ENCODE measurements at regions not wholly inside any gene's neighbourhood (a gene's known extent, or its start where the extent isn't known, plus 50 kb on each side); places are given as distances from the start of the nearest gene placed in this dataset.

DNA sequence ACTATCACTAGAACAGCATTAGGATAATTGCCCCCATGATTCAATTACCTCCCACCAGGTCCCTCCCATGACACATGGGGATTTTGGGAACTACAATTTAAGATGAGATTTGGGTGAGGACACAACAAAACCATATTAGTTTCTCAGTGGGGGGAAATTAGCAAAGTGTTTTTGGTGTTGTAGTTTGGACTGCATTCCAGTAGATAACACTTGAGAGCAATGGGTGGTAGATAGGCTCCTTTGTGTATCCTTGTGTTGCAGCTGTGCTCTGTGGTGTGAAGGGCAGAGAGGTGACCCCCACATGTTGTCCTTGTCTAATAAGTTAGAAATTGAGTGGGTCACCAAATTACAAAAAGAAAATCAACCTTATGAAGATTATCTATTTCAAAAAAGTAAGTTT lies 223.8 kb downstream of the SATB1 start:
- Histone ChIP-seq H3K27ac (no peak overlapping the region), H3K4me3 (no peak overlapping the region), H3K9me3 (peaks cover 0 to 7% (median 0%) of the 10 kb centered on the region in 3 donors), H3K36me3 (replicated peaks in 1 of 2; ENCODE audit: insufficient read depth in 1 of 2, low read depth in 2 of 2) (no peaks in the 10 kb centered on the region), H3K27me3 (no peaks in the 10 kb centered on the region), H3K4me1 (no peaks in the 10 kb centered on the region)
- DNase-seq (no peak), ATAC-seq (no peak)
- intact Hi-C loops (cut with DNase I), result no loop called here
- TF ChIP-seq POLR2A (IDR thresholded peaks at IDR 0.05), result no peak
- TF ChIP-seq, protein P1, sequence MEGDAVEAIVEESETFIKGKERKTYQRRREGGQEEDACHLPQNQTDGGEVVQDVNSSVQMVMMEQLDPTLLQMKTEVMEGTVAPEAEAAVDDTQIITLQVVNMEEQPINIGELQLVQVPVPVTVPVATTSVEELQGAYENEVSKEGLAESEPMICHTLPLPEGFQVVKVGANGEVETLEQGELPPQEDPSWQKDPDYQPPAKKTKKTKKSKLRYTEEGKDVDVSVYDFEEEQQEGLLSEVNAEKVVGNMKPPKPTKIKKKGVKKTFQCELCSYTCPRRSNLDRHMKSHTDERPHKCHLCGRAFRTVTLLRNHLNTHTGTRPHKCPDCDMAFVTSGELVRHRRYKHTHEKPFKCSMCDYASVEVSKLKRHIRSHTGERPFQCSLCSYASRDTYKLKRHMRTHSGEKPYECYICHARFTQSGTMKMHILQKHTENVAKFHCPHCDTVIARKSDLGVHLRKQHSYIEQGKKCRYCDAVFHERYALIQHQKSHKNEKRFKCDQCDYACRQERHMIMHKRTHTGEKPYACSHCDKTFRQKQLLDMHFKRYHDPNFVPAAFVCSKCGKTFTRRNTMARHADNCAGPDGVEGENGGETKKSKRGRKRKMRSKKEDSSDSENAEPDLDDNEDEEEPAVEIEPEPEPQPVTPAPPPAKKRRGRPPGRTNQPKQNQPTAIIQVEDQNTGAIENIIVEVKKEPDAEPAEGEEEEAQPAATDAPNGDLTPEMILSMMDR (IDR thresholded peaks at IDR 0.05), result no peak

DNA sequence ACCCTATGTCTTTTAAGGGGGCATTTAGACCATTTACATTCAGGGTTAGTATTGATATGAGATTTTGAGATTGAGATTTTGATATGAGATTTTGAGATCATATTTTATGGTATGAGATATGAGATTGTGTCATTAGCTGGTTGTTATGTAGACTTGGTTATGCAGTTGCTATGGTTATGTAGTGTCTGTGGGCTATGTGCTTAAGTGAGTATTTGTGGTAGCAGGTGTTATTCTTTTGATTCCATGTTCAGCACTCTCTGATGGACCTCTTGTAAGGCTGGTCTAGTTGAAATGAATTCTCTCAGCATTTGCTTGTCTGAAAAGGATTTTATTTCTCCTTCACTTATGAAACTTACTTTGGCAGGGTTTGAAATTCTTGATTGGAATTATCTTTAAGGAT lies 225.4 kb downstream of the SATB1 start:
- Histone ChIP-seq H3K4me3 (no peak overlapping the region), H3K9me3 (peaks cover 0 to 7% (median 0%) of the 10 kb centered on the region in 3 donors), H3K36me3 (replicated peaks in 1 of 2; ENCODE audit: insufficient read depth in 1 of 2, low read depth in 2 of 2) (no peaks in the 10 kb centered on the region), H3K27ac (no peak overlapping the region), H3K4me1 (no peaks in the 10 kb centered on the region), H3K27me3 (no peaks in the 10 kb centered on the region)
- no peak for DNase-seq
- intact Hi-C loops (cut with DNase I), result no loop called here
- TF ChIP-seq POLR2A (IDR thresholded peaks at IDR 0.05), result no peak
- TF ChIP-seq, protein P1 (IDR thresholded peaks at IDR 0.05), result no peak
- ATAC-seq, result no peak

DNA sequence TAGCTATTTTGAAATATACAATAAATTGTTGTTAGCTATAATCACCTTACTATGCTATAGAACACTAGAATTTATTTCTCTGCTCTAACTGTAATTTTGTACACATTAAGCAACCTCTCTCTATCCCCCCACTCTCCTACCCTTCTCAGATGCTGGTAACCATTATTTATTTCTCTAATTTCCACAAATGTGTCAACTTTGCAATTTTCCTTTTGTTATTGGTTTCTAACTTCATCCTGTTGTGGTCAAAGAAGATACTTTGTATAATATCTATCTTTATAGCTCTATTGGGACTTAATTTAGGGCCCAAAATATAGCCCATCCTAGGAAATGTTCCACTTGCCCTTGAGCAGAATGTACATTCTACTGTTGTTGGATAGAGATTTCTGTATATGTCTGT lies 229.3 kb downstream of the SATB1 start:
- TF ChIP-seq, protein P1 (IDR thresholded peaks at IDR 0.05), result no peak
- TF ChIP-seq POLR2A (IDR thresholded peaks at IDR 0.05), result no peak
- Histone ChIP-seq H3K9me3 (peaks cover 0 to 7% (median 0%) of the 10 kb centered on the region in 3 donors), H3K27ac (no peak overlapping the region), H3K27me3 (no peaks in the 10 kb centered on the region), H3K4me1 (no peaks in the 10 kb centered on the region), H3K36me3 (replicated peaks in 1 of 2; ENCODE audit: insufficient read depth in 1 of 2, low read depth in 2 of 2) (no peaks in the 10 kb centered on the region), H3K4me3 (no peak overlapping the region)
- DNase-seq, result no peak
- intact Hi-C loops (cut with DNase I), result no loop called here
- no peak for ATAC-seq

DNA sequence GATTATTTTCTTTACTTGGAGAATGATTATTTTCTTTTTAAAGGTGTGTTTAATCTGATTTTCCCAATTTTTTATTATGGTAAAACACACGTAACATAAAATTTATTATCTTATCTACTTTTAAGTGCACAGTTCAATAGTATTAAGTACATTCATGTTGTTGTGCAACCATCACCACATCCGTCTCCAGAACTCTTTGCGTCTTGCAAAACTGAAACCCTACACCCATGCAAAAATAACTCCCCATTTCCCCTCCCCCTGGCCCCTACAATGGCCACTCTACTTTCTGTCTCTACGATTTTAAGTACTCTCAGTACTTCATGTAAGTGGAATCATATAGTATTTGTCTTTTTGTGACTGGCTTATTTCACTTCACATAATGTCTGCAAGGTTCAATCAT lies 230.7 kb downstream of the SATB1 start:
- no peak for TF ChIP-seq POLR2A (IDR thresholded peaks at IDR 0.05)
- H3K9me3 ChIP-seq, result peaks cover 0 to 7% (median 0%) of the 10 kb centered on the region in 3 donors
- no peaks in the 10 kb centered on the region for H3K4me1 ChIP-seq
- intact Hi-C loops (cut with DNase I), result no loop called here
- ATAC-seq, result no peak
- 47 to 65% methylated on average over 4 of the region's 4 CpGs for WGBS, 2 donors
- DNase-seq, result no peak
- no peak overlapping the region for H3K4me3 ChIP-seq
- H3K36me3 ChIP-seq (replicated peaks in 1 of 2; ENCODE audit: insufficient read depth in 1 of 2, low read depth in 2 of 2), result no peaks in the 10 kb centered on the region
- H3K27ac ChIP-seq, result no peak overlapping the region
- no peaks in the 10 kb centered on the region for H3K27me3 ChIP-seq

DNA sequence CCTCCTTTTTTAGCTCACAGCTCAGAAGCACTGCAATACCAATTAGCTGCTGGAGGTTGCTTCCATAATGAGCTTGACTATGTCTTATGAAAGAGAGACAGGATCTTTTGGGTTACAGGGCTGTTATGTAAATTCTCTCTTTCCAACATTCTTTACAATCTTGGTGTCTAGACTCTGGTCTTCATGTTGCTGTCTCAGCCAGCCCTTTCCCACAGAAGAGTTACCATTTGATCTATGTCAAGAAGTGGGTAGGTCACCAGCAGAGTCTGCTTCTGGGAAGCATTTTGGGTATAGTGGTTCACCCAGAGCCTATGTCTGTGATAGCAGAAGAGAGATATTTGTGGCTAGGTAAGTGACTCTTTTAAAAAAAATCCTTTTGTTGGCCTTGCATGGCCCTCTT lies 234.5 kb downstream of the SATB1 start:
- H3K36me3 ChIP-seq (replicated peaks in 1 of 2; ENCODE audit: insufficient read depth in 1 of 2, low read depth in 2 of 2), result no peaks in the 10 kb centered on the region
- no peak overlapping the region for H3K4me3 ChIP-seq
- no peaks in the 10 kb centered on the region for H3K4me1 ChIP-seq
- intact Hi-C loops (cut with DNase I), result no loop called here
- no peaks in the 10 kb centered on the region for H3K27me3 ChIP-seq
- no peak overlapping the region for H3K27ac ChIP-seq
- ATAC-seq, result no peak
- no peaks in the 10 kb centered on the region for H3K9me3 ChIP-seq
- DNase-seq, result no peak
- TF ChIP-seq POLR2A (IDR thresholded peaks at IDR 0.05), result no peak
- TF ChIP-seq, protein P1 (IDR thresholded peaks at IDR 0.05), result no peak
